Brain microvascular endothelial cell (primary cell): ENCODE measurements at regions not wholly inside any gene's neighbourhood (a gene's known extent, or its start where the extent isn't known, plus 50 kb on each side); places are given as distances from the start of the nearest gene placed in this dataset.

Experiments used
- DNase-seq: peaks from one replicate; pipeline ENCODE4 v3.0.0-alpha.2; 2020
- H3K27ac ChIP-seq: fragments of 250-450 bp; sonication (Bioruptor Pico); 2 replicates; pipeline ENCODE4 v1.5.1; 2020; ENCODE audit warnings: mild to moderate bottlenecking, moderate library complexity
- H3K27me3 ChIP-seq: fragments of 250-450 bp; sonication (Bioruptor Pico); replicated peaks from 2 replicates; pipeline ENCODE4 v1.5.1; 2020; ENCODE audit warnings: mild to moderate bottlenecking
- H3K36me3 ChIP-seq: fragments of 250-450 bp; sonication (Bioruptor Pico); replicated peaks from 2 replicates; pipeline ENCODE4 v1.5.1; 2020; ENCODE audit warnings: mild to moderate bottlenecking
- H3K4me3 ChIP-seq: 2 replicates; pipeline ENCODE4 v1.5.1; 2011; ENCODE audit warnings: low read depth, mild to moderate bottlenecking, control low read depth, low read length, moderate library complexity
- in situ Hi-C: cut with HindIII; loops from 2 replicates; pipeline ENCODE4 v1.10.0; 2017; ENCODE audit warnings: low sequenced_read_pairs, low pct_ligation_motif_present
- TF ChIP-seq, protein P1 (sequence below): IDR thresholded peaks from 2 replicates; pipeline ENCODE4 v1.5.1; 2011; ENCODE audit warnings: low read depth, mild to moderate bottlenecking, moderate library complexity, low read length, control low read depth, inconsistent platforms; ENCODE audit errors: missing control alignments

DNA sequence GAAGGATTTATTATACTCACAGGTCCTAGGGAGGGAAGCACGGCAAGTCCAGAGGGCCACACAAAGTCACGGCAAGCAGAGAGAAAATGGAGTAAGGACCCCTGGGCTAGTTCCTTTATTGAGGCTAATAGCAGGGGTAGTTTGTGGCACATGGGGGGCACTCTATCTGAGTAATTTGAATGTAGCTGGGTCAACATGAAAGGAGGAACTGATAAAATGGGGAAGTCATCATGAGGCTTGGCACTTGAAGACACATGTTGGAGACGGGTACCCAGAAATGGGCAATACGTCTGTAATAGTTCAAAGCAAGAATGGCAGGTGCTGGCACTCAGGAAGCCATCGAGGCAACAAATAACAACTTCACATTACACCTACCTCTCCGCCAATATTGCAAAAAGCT is 1136.4 kb downstream of the MRPL39 start:
- no peak overlapping the region for H3K4me3 ChIP-seq
- H3K36me3 ChIP-seq, result no peaks in the 10 kb centered on the region
- no peak overlapping the region for H3K27ac ChIP-seq
- no peak for DNase-seq
- H3K27me3 ChIP-seq, result no peaks in the 10 kb centered on the region
- in situ Hi-C loops, result no loop called here
- TF ChIP-seq, protein P1, sequence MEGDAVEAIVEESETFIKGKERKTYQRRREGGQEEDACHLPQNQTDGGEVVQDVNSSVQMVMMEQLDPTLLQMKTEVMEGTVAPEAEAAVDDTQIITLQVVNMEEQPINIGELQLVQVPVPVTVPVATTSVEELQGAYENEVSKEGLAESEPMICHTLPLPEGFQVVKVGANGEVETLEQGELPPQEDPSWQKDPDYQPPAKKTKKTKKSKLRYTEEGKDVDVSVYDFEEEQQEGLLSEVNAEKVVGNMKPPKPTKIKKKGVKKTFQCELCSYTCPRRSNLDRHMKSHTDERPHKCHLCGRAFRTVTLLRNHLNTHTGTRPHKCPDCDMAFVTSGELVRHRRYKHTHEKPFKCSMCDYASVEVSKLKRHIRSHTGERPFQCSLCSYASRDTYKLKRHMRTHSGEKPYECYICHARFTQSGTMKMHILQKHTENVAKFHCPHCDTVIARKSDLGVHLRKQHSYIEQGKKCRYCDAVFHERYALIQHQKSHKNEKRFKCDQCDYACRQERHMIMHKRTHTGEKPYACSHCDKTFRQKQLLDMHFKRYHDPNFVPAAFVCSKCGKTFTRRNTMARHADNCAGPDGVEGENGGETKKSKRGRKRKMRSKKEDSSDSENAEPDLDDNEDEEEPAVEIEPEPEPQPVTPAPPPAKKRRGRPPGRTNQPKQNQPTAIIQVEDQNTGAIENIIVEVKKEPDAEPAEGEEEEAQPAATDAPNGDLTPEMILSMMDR, result no peak

DNA sequence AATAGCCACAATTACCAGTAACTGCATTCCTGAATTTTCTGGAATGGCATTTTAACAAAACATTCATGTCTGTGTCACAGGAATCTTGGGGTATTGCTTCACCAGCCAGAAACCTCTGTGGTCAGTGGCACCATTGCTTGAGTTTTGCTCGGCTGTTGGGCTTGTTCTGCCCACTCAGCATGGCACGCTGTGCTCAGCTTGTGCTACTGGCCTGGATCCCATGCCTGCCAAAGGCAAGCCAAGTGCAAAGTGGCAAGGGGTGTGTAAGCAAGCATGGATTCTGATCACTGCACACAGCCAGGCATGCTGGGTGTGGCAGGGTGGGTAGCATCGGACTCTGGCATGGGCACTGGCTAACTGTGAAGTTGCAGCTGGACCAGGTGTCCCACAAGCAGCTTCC is 1150.9 kb downstream of the MRPL39 start:
- no peak for DNase-seq
- no peaks in the 10 kb centered on the region for H3K27me3 ChIP-seq
- H3K36me3 ChIP-seq, result no peaks in the 10 kb centered on the region
- TF ChIP-seq, protein P1, result no peak
- no peak overlapping the region for H3K27ac ChIP-seq
- no peak overlapping the region for H3K4me3 ChIP-seq
- in situ Hi-C loops, result no loop called here

DNA sequence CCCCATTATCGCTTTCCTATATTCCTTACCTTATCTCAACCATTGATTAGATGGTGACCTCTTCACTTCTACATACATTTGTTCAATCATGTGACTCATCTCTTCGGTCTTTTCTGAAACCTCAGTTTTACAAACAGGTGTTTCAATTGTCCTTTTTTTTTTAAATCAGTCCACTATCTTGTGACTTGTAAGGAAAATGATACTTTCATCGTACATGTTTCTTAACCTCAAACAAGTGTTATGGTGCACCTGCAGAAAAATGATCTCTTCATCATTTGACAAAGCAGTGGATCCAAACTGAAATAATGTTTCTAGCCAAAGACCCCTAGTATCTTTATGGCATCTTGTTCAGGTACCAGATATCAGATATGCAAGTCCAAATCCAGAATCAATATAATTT is 1157.2 kb downstream of the MRPL39 start:
- TF ChIP-seq, protein P1, result no peak
- Histone ChIP-seq H3K36me3 (no peaks in the 10 kb centered on the region), H3K27me3 (no peaks in the 10 kb centered on the region), H3K4me3 (no peak overlapping the region), H3K27ac (no peak overlapping the region)
- no peak for DNase-seq
- in situ Hi-C loops, result no loop called here

DNA sequence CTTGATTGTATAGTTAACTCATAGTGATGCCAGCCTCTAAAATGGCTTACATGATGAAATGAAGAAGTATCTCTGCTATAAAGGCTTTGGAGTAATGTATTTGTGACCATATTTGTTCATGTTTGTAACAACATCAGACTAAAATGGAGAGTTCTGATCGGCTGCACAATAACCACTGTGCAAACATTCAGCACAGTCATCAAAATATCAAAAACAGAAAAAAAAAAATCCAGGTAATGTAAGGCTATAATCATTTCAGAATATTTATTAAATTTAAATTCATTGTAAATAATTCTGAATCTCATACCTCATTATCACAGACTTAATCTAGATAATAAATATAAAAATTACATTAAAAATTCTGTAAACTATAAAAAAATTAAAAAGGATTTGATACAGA is 1161.8 kb downstream of the MRPL39 start:
- TF ChIP-seq, protein P1, result no peak
- H3K27me3 ChIP-seq, result no peaks in the 10 kb centered on the region
- no peak overlapping the region for H3K4me3 ChIP-seq
- DNase-seq, result no peak
- H3K36me3 ChIP-seq, result no peaks in the 10 kb centered on the region
- in situ Hi-C loops, result no loop called here
- H3K27ac ChIP-seq, result no peak overlapping the region

DNA sequence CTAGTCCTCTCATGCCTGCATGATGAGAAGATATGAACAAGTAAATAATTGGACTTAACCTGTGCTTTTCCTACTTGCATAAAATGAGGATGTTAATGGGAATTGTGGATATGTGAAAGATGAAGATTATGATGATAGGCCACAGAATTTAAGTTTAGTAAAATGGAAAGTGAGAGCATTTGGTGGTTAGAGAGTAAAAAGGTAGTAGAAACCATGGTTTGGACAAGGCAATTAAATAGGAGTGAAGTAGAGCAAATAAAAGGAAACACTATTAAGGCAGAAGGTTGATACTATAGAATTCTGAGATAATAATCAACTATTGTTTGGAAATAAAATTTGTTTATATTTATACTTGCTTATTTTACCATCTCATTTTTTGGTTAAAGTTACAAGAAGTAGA is 1162.5 kb downstream of the MRPL39 start:
- no peak overlapping the region for H3K4me3 ChIP-seq
- in situ Hi-C loops, result no loop called here
- H3K27me3 ChIP-seq, result no peaks in the 10 kb centered on the region
- H3K27ac ChIP-seq, result no peak overlapping the region
- DNase-seq, result no peak
- TF ChIP-seq, protein P1, result no peak
- no peaks in the 10 kb centered on the region for H3K36me3 ChIP-seq

DNA sequence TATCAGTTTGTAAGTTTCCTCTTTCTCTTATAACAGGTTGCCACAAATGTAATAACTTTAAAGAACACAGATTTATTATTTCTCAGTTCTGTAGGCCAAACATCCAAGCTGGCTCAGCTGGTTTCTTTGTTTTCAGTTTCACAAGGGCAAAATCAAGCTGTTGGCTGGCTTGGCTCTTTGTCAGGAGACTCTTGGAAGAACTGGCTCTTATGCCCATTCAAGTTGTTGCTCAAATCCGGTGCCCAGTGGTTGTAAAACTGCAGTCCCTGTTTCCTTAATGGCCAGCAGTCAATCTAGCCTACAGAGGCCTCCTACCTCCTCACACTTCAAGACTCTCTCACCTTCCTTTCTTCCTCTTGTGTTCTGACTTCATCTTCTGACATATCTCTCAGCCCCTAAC is 1171.0 kb downstream of the MRPL39 start:
- Histone ChIP-seq H3K4me3 (no peak overlapping the region), H3K27ac (no peak overlapping the region), H3K27me3 (no peaks in the 10 kb centered on the region), H3K36me3 (no peaks in the 10 kb centered on the region)
- TF ChIP-seq, protein P1, result no peak
- in situ Hi-C loops, result no loop called here
- DNase-seq, result no peak
